Activated T-helper 2 cell treated with anti-CD3 and anti-CD28 coated beads, Interferon-gamma antibody, Interleukin-2, Interleukin-4, amounts not matched to agents 10 μg/mL and 5 μg/mL and 100 μg/mL, durations not matched to agents 14 hours and 24 hours and 36 hours (primary cell): ENCODE measurements at regions not wholly inside any gene's neighbourhood (a gene's known extent, or its start where the extent isn't known, plus 50 kb on each side); places are given as distances from the start of the nearest gene placed in this dataset.
"Not testable (repeated sequence)": the region's sequence is repeated elsewhere in the genome, so short reads cannot be mapped to it uniquely, and the experiment has no call there.

ENCODE experiments used
- DNase-seq: peaks from one replicate; pipeline ENCODE4 v3.0.0; 2021; ENCODE audit warnings: low spot score
- H3K27ac Mint-ChIP-seq: one replicate; pipeline ENCODE4 v1.8.0; 2021; ENCODE audit warnings: mixed read lengths
- H3K27me3 Mint-ChIP-seq: one replicate; pipeline ENCODE4 v1.8.0; 2021; ENCODE audit warnings: low read depth, mixed read lengths
- H3K36me3 Mint-ChIP-seq: one replicate; pipeline ENCODE4 v1.8.0; 2021; ENCODE audit warnings: low read depth, mixed read lengths
- H3K4me1 Mint-ChIP-seq: one replicate; pipeline ENCODE4 v1.8.0; 2021; ENCODE audit warnings: low read depth, mixed read lengths
- H3K4me3 Mint-ChIP-seq: one replicate; pipeline ENCODE4 v1.8.0; 2021; ENCODE audit warnings: low read depth, mild to moderate bottlenecking, moderate library complexity, mixed read lengths
- H3K9me3 Mint-ChIP-seq: one replicate; pipeline ENCODE4 v1.8.0; 2021; ENCODE audit warnings: mixed read lengths
- intact Hi-C: fragments of 100-400 bp; cut with micrococcal nuclease; formaldehyde crosslinking; loops from one replicate; pipeline ENCODE4 v1.15.1; 2023

DNA sequence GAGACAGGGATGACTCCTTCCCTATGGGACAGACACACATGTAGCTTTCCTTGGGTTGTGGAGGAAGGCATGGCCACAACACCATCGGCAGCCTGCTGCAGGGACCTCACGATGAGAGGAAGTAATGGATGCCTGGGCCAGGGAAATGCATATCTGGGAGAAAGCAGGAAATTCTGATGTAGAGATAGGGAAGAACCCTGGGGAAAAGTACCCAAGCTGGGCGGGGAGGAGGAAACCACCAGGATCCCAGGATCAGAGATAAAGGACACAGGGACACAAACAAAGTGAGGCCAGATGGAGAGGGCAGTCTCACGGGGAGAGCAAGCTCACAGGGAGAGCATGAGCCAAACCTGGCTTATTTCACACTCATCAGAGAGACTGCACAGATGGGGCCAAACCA lies 294.7 kb upstream of the TEKT4 start:
- H3K9me3 Mint-ChIP-seq, H3K4me3 Mint-ChIP-seq, H3K4me1 Mint-ChIP-seq, H3K36me3 Mint-ChIP-seq, intact Hi-C loops, DNase-seq, H3K27me3 Mint-ChIP-seq: not testable (repeated sequence)
- H3K27ac Mint-ChIP-seq: peak overlapping the region; percentile 42

DNA sequence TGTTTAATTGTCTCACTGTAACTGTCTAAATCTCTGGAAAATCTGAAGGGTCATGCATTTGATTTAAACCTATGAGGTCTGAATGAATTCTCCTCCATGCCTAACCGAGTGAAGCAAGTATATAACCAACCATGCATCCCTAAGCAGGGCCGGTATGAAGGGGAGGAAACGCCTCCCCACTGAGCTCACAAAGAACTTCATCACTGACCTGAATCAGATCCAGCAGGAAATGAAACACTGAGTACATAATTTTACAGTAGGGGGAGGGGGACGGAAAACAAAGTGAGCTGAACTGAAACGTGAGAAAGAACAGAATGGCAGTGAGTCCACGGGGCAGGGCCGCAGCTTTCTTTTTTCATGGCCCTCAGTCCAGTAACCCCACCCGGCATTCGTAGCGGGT lies 294.1 kb upstream of the TEKT4 start:
- intact Hi-C loops, H3K36me3 Mint-ChIP-seq, H3K27ac Mint-ChIP-seq, H3K4me1 Mint-ChIP-seq, DNase-seq, H3K4me3 Mint-ChIP-seq, H3K27me3 Mint-ChIP-seq, H3K9me3 Mint-ChIP-seq: not testable (repeated sequence)

DNA sequence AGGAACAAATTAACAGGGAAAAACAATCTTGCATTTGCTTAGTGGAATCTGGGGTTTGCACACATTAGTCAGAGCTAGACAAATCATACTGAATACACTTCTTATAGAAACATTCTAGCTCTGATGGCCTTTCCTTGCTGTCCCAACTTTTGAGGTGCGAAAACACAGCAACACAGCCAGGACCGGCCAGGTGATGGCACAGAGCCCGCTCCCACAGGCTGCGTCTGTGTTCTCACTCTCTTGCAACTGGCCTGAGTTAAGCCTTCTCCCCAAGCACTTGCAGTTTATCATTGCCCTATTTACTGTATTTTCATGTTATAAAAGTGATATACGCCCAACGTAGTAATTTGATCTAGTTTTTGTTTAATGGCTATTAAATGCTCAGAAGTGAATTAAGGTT lies 292.0 kb upstream of the TEKT4 start:
- DNase-seq, H3K36me3 Mint-ChIP-seq, H3K27ac Mint-ChIP-seq, intact Hi-C loops, H3K9me3 Mint-ChIP-seq, H3K4me3 Mint-ChIP-seq, H3K4me1 Mint-ChIP-seq, H3K27me3 Mint-ChIP-seq: not testable (repeated sequence)

DNA sequence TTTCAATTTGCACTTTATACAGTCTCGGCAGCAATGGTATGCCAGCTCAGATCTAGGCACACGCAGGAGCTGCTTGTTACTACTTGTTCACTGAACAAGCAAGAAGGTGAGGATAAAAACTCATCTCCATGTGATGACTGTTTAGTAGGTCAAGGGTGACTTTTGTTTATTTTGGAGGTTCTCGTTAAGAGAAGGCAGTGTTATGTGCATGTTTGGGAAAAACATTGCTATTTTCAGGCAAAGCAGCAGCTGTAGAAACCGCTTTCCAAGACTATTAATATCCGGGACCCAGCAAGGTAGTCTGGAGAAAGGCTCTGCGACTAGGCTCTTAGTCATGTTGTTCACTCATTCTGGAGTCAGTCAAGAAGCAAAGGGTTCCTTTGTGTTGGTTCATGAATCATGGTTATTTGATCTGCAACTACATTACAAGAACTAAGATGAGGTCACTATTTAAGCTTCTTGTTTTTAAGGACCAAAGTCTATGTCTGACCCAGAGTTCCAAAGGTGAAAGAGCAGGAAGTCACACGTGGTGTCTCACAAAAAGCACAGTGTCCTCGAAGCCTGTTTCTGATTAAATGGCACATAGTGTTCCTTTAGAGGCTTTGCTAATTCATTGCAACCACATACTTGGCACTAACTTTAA lies 288.0 kb upstream of the TEKT4 start:
- H3K27ac Mint-ChIP-seq, H3K4me3 Mint-ChIP-seq, DNase-seq, H3K36me3 Mint-ChIP-seq, H3K9me3 Mint-ChIP-seq, H3K4me1 Mint-ChIP-seq, H3K27me3 Mint-ChIP-seq, intact Hi-C loops: not testable (repeated sequence)

DNA sequence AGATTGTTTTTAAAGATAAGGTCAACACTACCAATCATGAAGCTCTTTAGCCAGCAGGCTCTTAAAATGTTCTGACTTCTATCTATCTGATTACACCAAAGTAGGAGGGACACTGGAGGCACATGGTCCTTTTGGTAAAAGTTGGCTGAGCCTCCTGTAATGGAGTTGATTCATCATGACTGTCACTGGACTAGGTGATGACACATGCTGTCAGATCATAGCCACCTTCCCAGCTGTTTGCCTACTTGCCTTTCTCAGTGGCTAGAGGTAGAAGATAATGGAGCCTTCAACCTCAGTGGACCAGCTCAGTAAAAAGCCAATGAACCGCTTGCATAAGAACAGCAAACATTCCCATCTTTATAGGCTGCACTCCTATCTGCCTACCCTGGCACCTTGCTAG lies 286.7 kb upstream of the TEKT4 start:
- not testable (repeated sequence) for DNase-seq

DNA sequence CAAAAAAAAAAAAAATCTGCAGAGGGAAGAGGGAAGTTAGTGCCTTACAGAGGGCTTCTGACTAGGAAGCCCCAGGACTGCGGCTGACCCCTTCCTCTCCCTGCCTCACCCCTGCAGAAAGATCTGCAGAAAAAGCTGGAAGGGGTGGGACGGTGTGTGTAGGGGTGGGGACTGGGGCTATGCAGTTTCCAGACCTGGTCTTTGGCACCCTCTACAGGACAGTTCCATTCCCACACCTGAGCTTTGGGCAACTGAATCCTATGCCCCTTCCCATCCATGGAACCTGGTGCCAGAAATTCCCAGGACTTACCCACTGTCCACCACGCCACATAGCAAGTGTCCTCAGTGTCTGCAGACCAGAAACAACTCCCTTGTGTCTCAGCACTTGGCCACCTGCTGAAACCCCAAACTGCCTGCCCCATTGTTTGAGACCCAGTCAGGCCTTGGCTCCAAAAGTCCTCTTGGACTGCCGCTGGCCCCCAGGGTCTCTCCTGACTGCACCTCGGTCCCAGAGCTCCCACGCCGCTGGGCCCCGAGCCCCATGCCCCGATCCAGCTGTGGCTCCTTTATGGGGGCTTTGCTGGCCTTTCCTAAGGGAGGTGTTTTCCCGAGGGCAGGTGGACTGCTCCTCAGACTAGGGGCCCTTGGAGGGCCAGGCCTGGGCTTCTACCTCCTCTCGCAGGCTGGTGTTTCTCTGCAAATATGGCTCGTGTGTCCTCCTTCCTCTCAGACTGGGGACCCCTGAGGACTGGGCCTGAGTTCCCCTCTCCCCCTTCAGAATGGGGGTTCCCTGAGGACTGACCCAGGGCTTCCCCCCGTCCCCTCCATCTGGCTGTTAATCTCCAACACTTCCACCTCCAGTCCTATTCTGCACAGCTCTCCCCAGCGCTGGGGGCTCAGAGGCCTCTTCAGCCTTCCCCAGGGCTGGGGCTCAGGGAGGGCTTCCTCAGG lies 284.9 kb upstream of the TEKT4 start:
- H3K36me3 Mint-ChIP-seq, H3K4me1 Mint-ChIP-seq, DNase-seq, H3K27me3 Mint-ChIP-seq, H3K27ac Mint-ChIP-seq, H3K9me3 Mint-ChIP-seq, H3K4me3 Mint-ChIP-seq, intact Hi-C loops: not testable (repeated sequence)

More for the DNA sequence above, 286.7 kb upstream of the TEKT4 start:
- H3K9me3 Mint-ChIP-seq, H3K36me3 Mint-ChIP-seq, H3K27me3 Mint-ChIP-seq, intact Hi-C loops, H3K4me1 Mint-ChIP-seq, H3K4me3 Mint-ChIP-seq, H3K27ac Mint-ChIP-seq: not testable (repeated sequence)

DNA sequence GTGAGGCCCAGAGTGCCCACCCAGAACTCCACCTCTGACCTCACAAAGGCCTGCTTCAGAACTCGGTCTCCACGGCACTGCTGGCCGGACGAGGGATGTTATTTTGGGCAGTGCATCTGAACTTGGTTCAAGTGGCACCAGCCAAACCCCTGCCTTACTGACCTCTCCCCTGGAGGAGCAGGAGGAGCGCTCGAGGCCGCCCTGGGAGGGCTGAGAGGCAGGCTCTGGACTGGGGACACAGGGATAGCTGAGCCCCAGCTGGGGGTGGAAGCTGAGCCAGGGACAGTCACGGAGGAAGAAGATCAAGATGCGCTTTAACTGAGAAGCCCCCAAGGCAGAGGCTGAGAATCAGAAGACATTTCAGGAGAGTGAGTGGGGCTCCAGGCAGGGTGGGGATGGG lies 284.2 kb upstream of the TEKT4 start:
- DNase-seq, H3K27ac Mint-ChIP-seq, H3K27me3 Mint-ChIP-seq, H3K9me3 Mint-ChIP-seq, H3K4me3 Mint-ChIP-seq, intact Hi-C loops, H3K4me1 Mint-ChIP-seq, H3K36me3 Mint-ChIP-seq: not testable (repeated sequence)

DNA sequence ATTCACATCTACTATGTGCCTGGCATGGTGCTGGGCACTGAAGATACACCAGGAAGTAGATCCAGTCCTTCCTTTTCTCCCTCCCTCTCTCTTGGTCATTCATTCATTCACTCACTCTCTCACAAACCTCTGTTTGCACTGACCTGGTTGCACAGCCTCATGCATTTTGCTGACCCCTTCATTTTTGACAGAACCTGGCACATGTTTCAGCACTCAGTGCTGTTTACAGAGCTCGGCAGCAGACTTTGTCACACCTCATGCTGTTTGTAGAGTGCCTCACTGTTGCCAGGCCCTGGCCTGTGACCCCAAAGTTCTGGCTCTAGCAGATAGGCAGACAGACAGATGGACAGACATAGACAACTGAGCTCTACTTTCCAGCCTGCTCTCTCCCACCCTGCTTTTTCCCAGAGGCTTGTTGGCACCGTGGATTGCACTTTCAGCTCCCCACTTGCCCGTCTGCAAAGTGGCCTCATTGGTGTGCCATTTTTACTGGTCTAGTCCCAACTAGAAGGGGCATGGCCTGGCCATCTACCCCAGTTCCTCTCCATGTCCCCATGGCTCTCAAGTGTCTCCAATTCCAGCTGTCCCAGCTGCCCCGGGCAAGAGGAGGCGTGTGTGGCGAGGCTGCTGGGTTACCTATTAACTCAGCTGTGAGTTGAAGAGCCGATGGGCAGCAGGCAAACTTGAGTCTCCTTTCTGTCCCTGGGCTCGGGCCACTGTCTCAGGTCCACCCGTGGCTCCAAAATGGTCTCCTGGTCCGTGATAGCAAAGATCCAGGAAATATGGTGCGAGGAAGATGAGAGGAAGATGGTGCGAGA lies 277.0 kb upstream of the TEKT4 start:
- H3K9me3 Mint-ChIP-seq, DNase-seq, H3K27me3 Mint-ChIP-seq, H3K27ac Mint-ChIP-seq, H3K4me1 Mint-ChIP-seq, H3K4me3 Mint-ChIP-seq, intact Hi-C loops, H3K36me3 Mint-ChIP-seq: not testable (repeated sequence)

DNA sequence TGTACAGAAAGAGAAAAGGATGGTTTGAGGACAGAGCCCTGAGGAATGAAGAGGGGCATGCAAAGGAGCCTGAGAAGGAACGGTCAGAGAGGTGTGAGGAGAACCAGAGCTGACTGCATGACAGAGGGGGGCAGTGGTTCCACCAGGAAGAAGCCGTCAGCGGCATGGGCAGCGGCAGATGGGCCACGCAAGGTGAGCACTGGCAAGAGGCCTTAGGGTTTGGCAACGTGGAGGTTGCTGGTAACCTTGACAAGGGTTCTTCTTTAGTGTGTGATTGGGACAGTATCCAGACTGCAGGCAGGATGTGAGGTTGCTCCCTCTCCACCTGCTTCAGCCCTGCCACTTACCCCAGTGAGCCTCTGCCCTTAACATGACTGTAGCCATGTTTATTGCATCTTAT lies 275.3 kb upstream of the TEKT4 start:
- H3K4me1 Mint-ChIP-seq, H3K9me3 Mint-ChIP-seq, intact Hi-C loops, H3K27me3 Mint-ChIP-seq, DNase-seq, H3K36me3 Mint-ChIP-seq, H3K27ac Mint-ChIP-seq, H3K4me3 Mint-ChIP-seq: not testable (repeated sequence)

DNA sequence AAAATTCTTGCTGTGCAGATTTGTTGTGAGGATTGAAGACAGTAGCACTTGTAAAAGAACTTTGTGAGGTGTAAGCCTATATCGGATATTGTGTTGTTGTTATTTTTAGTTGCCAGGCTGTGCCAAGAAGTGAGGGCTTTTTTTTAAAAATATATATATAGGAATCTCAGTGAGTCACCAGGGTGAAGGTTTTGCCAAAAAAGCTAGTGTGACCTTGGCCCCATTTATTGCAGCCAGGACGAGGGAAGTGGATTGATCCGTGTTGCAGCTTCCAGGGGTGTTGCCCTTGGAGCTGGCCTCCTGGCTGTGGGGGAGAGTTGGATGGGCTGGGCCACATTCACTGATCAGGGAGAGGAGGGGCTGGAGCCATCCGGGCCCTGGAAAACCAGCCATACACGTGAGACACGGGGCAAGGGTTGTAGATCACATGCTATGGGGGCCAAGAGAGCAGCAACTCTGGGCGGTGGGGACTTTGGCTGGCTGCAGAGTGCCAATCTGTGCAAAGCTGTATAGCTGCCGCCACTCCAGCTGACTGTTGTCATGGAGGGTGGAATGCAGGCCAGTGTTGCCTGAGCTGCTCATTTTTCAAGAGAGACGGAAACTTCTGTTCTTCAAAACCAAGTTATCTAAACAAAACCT lies 273.0 kb upstream of the TEKT4 start:
- H3K27ac Mint-ChIP-seq, H3K4me1 Mint-ChIP-seq, intact Hi-C loops, H3K9me3 Mint-ChIP-seq, H3K36me3 Mint-ChIP-seq, H3K27me3 Mint-ChIP-seq, H3K4me3 Mint-ChIP-seq, DNase-seq: not testable (repeated sequence)

DNA sequence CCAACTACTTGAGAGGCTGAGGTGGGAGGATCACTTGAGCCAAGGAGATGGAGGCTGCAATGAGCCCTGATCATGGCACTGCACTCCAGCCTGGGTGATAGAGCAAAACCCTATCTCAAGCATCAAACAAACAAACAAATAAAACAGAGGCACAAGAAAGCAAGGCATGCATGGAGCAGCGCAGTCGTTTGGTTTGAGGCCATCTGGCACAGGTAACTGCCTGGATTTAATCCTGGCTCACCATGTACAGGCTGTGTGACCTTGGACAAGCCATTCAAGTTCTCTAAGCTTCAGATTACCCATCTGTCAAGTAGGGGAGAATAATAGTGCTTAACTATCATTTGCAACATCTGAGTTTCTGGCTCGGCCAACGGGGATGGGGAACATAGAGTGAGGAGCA lies 270.3 kb upstream of the TEKT4 start:
- H3K9me3 Mint-ChIP-seq, H3K27ac Mint-ChIP-seq, DNase-seq, H3K36me3 Mint-ChIP-seq, intact Hi-C loops, H3K27me3 Mint-ChIP-seq, H3K4me1 Mint-ChIP-seq, H3K4me3 Mint-ChIP-seq: not testable (repeated sequence)

DNA sequence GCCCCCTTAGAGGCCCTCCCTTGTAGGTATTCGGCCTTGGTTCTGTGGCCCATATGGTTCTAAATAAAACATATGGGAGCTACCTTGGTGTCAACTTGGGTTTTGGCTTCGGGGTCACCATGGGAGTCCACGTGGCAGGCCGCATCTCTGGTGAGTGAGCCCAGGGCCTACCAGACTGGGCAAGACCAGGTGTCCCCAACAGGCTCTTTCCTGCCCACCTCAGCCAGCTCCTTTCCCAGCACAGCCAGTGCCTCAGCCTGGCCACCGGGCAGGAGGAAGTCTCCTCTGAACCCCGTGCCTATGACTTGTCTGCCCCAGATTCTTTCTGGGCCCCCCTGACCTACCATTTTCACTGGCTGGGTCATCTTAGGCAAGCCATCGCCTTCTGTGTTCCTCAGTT lies 268.8 kb upstream of the TEKT4 start:
- Mint-ChIP-seq H3K27ac (no peak overlapping the region), H3K36me3 (no peaks in the 10 kb centered on the region), H3K4me1 (no peaks in the 10 kb centered on the region), H3K9me3 (no peaks in the 10 kb centered on the region), H3K27me3 (no peaks in the 10 kb centered on the region), H3K4me3 (no peak overlapping the region)
- intact Hi-C loops: no loop called here
- no peak for DNase-seq
